ENCODE measurements at regions not wholly inside any gene's neighbourhood (a gene's known extent, or its start where the extent isn't known, plus 50 kb on each side); places are given as distances from the start of the nearest gene placed in this dataset.
"Not testable (repeated sequence)": the region's sequence is repeated elsewhere in the genome, so short reads cannot be mapped to it uniquely, and the experiment has no call there.

DNA sequence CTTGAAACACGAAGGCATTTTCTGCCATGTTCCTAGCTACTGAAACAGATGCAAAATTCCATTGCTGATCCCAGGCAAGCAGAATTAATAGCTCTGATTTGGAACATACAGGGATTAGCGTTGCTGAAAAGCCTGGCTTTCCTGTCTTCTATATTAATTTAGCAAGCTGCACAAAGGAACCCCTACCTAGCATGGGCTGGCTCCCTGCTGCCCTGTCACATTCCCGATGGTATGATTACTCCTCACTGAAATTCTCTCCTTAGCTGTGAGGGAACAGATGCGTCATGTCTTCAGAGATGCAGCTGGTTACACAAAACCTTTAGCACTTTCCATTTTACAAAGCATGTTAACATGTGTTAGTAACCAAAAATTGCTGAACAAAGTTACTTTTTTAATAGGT is 878.9 kb downstream of the TYW1 start:
- DNase-seq (ENCODE audit: extremely low read depth, low read depth), result no peak

DNA sequence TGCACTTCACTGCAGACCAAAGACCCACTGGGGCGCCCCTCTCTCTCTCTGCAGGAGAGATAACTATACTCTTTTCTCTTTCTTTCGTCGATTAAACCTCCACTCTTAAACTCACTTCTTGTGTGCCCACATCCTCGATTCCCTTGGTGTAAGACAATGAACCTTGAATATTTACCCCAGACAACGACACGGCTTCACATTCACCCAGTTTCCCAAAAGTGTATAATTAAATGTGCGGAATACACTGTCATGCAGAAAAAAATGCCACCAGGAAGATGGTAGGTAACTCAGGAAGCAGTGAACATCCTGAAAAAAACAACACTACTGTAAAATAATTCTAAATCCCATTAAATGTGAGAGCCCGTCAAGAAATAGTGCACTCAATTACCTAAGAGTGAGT is 882.2 kb downstream of the TYW1 start:
- DNase-seq (ENCODE audit: extremely low read depth, low read depth), result no peak

GRCh38 chr7:67882843-67883242 is 886.2 kb downstream of the TYW1 start:
- DNase-seq (ENCODE audit: extremely low read depth, low read depth), result no peak

GRCh38 chr7:67890316-67890715 is 893.7 kb downstream of the TYW1 start:
- no peak for DNase-seq (ENCODE audit: extremely low read depth, low read depth)

- no peak for DNase-seq (ENCODE audit: extremely low read depth, low read depth)
Measured at GRCh38 chr7:67894746-67895145, 898.1 kb downstream of the TYW1 start.

GRCh38 chr7:67896721-67897120 is 900.1 kb downstream of the TYW1 start:
- no peak for DNase-seq (ENCODE audit: extremely low read depth, low read depth)

- DNase-seq (ENCODE audit: extremely low read depth, low read depth), result no peak
Measured at GRCh38 chr7:67900456-67900855, 903.8 kb downstream of the TYW1 start.

DNA sequence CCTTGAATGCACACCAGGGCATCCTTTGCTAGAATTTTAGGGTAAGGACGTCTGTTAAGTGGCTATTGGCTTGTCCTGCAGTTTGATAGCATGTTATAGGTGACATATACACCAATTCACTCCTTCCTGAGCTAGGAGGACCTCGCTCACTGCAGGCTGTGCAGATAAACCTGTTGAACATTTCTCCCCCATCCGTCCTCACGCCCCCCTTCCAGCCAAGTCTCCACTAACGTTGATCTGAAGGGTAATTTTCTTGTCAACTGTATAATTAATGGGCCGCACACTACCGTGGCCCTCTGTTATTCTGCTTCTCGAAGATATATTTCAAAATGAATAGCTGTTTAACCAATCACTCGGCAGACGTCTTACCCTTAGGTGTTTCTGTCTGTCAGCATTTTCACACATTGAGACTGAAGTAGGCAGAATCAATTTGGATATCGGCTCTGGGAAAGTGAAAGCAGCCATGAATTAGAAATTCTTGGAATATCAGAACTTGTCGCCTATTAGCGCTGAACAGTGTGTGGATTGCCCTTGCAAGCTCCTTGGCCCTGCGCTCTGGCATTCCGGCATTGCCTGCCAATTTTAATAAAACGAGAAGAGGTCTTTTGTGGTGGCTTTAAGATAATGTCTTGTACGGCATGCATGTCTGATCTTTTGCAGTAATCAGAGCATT is 905.3 kb downstream of the TYW1 start:
- no peak for DNase-seq (ENCODE audit: extremely low read depth, low read depth)

- no peak for DNase-seq (ENCODE audit: extremely low read depth, low read depth)
Measured at GRCh38 chr7:67907792-67908191, 911.2 kb downstream of the TYW1 start.

DNA sequence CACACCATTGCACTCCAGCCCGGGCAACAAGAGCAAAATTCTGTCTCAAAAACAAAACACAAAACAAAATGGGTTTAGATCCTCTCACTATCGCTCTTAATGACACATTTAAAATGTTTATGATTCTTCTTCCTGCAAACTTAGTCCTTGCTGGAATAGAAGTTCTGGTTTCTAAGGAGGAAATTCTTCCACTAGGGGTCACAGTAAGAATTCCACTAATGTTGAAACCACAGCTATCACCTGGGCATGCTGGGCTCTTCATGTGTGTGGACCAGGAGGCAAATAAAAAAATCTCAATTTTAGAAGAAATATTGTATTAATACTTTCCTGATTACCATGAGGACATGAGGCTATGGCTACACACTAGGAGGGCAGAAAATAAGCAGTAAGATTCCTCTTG is 915.8 kb downstream of the TYW1 start:
- DNase-seq (ENCODE audit: extremely low read depth, low read depth), result no peak

DNA sequence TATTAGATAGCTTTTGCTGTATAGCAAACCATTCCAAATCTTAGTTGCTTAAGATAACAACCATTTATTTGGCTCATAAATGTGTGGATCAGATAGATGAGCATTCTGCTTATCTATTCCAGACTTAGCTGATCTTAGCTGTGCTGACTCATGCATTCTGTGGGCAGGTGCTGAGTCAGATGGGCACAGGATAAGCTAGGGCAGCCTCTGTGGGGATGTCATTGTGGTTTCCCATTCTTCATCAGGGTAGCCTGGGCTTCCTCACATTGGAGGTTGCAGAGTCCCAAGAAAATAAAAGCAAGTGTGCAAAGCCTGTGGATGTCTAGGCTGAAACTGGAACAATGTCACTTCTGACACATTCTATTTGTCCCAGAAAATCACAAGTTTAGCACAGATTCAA is 917.0 kb downstream of the TYW1 start:
- DNase-seq (ENCODE audit: extremely low read depth, low read depth), result no peak

- not testable (repeated sequence) for DNase-seq (ENCODE audit: extremely low read depth, low read depth)
Measured at GRCh38 chr7:67916111-67916510, 919.5 kb downstream of the TYW1 start.

DNA sequence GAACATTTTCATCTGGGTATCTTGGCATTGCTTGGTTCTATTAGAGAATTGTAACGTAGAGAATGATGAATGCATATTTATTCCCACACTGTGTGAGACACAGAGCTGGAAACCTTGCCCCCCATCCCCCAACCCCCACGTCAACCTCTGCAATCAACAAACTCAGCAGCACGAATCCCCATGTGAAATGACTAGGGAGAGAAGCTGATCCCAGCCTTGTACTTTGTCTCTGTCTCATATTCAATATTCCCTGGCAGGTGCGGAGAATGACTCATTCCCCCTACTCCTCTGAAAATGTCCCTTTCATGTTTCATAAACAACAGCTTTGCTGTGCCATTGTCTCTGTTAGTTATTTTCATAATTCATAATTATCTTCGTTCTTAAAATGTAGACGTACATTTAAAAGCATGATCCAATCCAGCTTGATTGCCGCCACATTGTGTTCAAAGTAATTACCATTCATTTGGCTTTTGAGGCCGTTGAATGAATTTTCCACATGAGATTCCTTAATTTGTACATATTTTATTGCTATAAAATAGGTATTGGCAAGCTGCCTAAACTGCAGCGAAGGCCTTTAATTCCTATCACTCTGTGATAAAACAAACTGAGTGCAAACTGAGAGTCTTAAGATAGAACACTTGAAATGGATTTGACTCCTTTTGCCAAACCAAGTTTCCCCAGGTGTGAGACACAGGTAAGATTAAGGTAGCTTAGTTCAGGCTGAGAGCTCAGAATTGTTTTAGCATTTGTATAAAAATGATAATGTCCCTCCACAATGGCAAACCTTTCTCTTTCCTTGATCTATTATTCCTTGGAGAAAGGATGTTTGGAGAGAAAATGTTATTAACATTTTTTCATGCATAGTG is 920.2 kb downstream of the TYW1 start:
- no peak for DNase-seq (ENCODE audit: extremely low read depth, low read depth)

DNA sequence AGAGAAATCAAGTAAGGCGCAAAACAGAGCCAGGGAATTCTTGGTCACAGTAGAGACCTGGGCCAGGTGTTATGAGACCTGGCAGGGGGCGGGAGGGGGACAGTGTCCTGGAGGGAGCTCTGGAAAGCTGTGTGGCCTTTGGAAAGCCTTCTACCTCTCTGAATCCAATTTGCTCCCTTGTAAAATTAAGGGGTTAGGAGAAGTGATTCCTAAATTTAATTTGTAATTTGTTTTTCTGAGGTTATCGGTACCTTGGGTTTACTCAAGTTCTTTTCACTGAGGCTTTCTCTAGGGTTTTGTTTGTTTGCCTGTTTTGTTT is 920.8 kb downstream of the TYW1 start:
- no peak for DNase-seq (ENCODE audit: extremely low read depth, low read depth)

DNA sequence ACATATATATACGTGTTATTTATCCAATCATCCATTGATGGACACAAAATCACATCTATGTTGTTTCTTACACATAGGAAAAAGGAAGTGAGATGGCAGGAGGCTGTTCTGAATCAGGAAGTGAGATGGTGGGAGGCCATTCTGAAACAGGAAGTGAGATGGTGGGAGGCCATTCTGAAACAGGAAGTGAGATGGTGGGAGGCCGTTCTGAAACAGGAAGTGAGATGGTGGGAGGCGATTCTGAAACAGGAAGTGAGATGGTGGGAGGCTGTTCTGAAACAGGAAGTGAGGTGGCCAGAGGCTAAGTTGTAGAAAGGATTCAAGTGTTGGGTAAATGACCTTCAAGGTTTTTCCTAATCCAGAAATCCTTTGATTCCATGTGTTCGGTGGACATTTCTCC is 921.5 kb downstream of the TYW1 start:
- no peak for DNase-seq (ENCODE audit: extremely low read depth, low read depth)

- no peak for DNase-seq (ENCODE audit: extremely low read depth, low read depth)
Measured at GRCh38 chr7:67923286-67923685, 926.7 kb downstream of the TYW1 start.

DNA sequence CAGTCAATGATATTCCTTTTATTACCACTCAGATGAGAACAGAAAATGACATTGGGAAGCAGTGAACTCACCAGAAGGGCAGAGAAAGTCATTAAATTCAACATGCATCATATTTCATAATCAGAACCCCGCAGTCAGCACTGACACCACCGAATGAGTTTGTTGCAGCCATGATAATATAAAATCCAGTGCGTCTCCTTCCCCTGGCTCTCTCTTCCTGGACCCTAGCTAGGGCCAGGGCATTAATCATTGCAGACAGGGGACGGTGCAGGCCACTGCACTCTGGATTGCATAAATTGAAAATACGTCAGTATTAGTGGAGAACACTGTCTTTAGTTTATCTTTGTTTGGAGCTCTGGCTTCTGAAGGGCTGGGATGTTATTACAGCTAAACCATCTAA is 931.5 kb downstream of the TYW1 start:
- no peak for DNase-seq (ENCODE audit: extremely low read depth, low read depth)

DNA sequence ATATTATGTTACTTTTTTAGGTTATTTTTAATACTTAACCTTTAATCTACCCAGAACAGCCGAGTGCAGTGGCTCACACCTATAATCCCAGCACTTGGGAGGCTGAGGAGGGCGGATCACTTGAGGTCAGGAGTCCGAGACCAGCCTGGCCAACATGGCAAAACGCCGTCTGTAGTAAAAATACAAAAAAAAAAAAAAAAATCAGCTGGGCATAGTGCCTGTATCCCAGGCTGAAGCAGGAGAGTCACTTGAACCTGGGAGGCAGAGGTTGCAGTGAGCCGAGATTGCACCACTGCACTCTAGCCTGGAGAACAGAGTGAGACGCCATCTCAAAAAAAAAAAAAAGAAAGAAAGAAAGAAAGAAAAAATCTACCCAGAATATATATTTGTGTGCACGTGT is 939.8 kb downstream of the TYW1 start:
- DNase-seq (ENCODE audit: extremely low read depth, low read depth), result not testable (repeated sequence)

- DNase-seq (ENCODE audit: extremely low read depth, low read depth), result no peak
Measured at GRCh38 chr7:67940400-67940799, 943.8 kb downstream of the TYW1 start.

DNA sequence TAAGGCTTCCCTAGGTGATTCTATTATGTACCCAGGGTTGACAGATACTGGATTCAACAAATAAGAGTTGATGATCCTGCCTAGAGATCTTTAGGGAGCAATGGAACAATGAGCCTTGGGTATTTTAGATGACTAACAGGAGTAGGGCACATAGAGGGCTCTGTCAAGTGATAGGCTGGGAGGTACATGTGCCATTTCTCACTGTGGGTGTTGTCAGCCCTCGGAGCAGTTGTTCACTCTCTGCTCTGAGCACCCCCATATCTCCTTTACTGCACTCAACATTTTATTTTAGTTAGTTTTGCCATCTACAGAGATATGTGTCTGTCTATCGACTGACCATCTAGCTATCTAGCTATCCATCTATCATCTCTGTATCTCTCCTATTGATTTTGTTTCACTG is 950.6 kb downstream of the TYW1 start:
- no peak for DNase-seq (ENCODE audit: extremely low read depth, low read depth)

- no peak for DNase-seq (ENCODE audit: extremely low read depth, low read depth)
Measured at GRCh38 chr7:67947646-67948045, 951.0 kb downstream of the TYW1 start.

GRCh38 chr7:67950321-67951083 is 953.9 kb downstream of the TYW1 start:
- peak; percentile 72 for DNase-seq (ENCODE audit: extremely low read depth, low read depth)

All from NCI-H460 (cell line).